GM23338 (cell line): ENCODE measurements at regions not wholly inside any gene's neighbourhood (a gene's known extent, or its start where the extent isn't known, plus 50 kb on each side); places are given as distances from the start of the nearest gene placed in this dataset.

Source experiments
- ATAC-seq: fragments of 200-7000 bp; cut with Tn5 transposase; 3 replicates; pipeline ENCODE4 v1.9.1; 2020
- DNase-seq: peaks from one replicate; pipeline ENCODE4 v3.0.0-alpha.2; 2015; ENCODE audit warnings: low spot score
- H2AFZ ChIP-seq: fragments of 200-600 bp; sonication (generic); 2 replicates; pipeline ENCODE4 v1.8.0; 2016; ENCODE audit warnings: antibody characterized with exemption, mild to moderate bottlenecking, moderate library complexity
- H3F3A ChIP-seq: fragments of 200-600 bp; sonication (generic); replicated peaks from 2 replicates; pipeline ENCODE4 v1.8.0; 2017; ENCODE audit warnings: antibody characterized with exemption, mixed run types, low read depth
- H3K27ac ChIP-seq: fragments of 200-600 bp; sonication (generic); 2 replicates; pipeline ENCODE4 v1.6.1; 2016; ENCODE audit warnings: low read depth
- H3K27me3 ChIP-seq: fragments of 200-600 bp; sonication (generic); 2 replicates; pipeline ENCODE4 v1.8.0; 2016; ENCODE audit warnings: mild to moderate bottlenecking, mixed run types, moderate library complexity; ENCODE audit not compliant: insufficient read depth
- H3K36me3 ChIP-seq: fragments of 200-600 bp; sonication (generic); 2 replicates; pipeline ENCODE4 v1.8.0; 2016; ENCODE audit warnings: mild to moderate bottlenecking; ENCODE audit not compliant: insufficient read depth
- H3K4me1 ChIP-seq: fragments of 200-600 bp; sonication (generic); 2 replicates; pipeline ENCODE4 v1.8.0; 2016; ENCODE audit warnings: mild to moderate bottlenecking, moderate library complexity; ENCODE audit not compliant: insufficient read depth
- H3K4me2 ChIP-seq: fragments of 200-600 bp; sonication (generic); 2 replicates; pipeline ENCODE4 v1.7.1; 2017; ENCODE audit warnings: mixed run types
- H3K4me3 ChIP-seq: fragments of 200-600 bp; sonication (generic); 2 replicates; pipeline ENCODE4 v1.6.1; 2016; ENCODE audit warnings: mixed run types
- H3K79me2 ChIP-seq: fragments of 200-600 bp; sonication (generic); replicated peaks from 2 replicates; pipeline ENCODE4 v1.8.0; 2017; ENCODE audit warnings: mild to moderate bottlenecking; ENCODE audit not compliant: insufficient read depth
- H3K9me2 ChIP-seq: fragments of 200-600 bp; sonication (generic); 2 replicates; pipeline ENCODE4 v1.8.0; 2017; ENCODE audit not compliant: insufficient read depth
- H4K20me1 ChIP-seq: fragments of 200-600 bp; sonication (generic); replicated peaks from 2 replicates; pipeline ENCODE4 v1.8.0; 2017; ENCODE audit warnings: mild to moderate bottlenecking; ENCODE audit not compliant: insufficient read depth
- H3K27ac Mint-ChIP-seq: 2 replicates; pipeline ENCODE4 v1.8.0; 2020; ENCODE audit warnings: inconsistent platforms, mild to moderate bottlenecking, moderate library complexity, mixed read lengths
- H3K27me3 Mint-ChIP-seq: 3 replicates; pipeline ENCODE4 v1.8.0; 2022; ENCODE audit warnings: low read depth, mild to moderate bottlenecking, moderate library complexity, mixed read lengths, inconsistent platforms; ENCODE audit not compliant: insufficient read depth, poor library complexity
- H3K36me3 Mint-ChIP-seq: 3 replicates; pipeline ENCODE4 v1.8.0; 2021; ENCODE audit warnings: low read depth, mild to moderate bottlenecking, inconsistent platforms, moderate library complexity, mixed read lengths
- H3K4me1 Mint-ChIP-seq: 3 replicates; pipeline ENCODE4 v1.8.0; 2020; ENCODE audit warnings: mild to moderate bottlenecking, inconsistent platforms, mixed read lengths
- H3K4me3 Mint-ChIP-seq: 3 replicates; pipeline ENCODE4 v1.8.0; 2021; ENCODE audit warnings: moderate library complexity, mild to moderate bottlenecking, inconsistent platforms, mixed read lengths
- H3K9me3 Mint-ChIP-seq: 3 replicates; pipeline ENCODE4 v1.8.0; 2020; ENCODE audit warnings: moderate library complexity, mild to moderate bottlenecking, inconsistent platforms, mixed read lengths
- ETS1 ChIP-seq: IDR thresholded peaks from 2 replicates; pipeline ENCODE4 v1.6.1; 2016; ENCODE audit warnings: antibody characterized with exemption
- JUNB ChIP-seq: IDR thresholded peaks from one replicate; pipeline ENCODE4 v1.6.1; 2016; ENCODE audit warnings: antibody characterized with exemption; ENCODE audit not compliant: unreplicated experiment
- REST ChIP-seq: IDR thresholded peaks from one replicate; pipeline ENCODE4 v1.6.1; 2018; ENCODE audit warnings: antibody characterized with exemption; ENCODE audit not compliant: unreplicated experiment
- STAT1 ChIP-seq: IDR thresholded peaks from one replicate; pipeline ENCODE4 v1.6.1; 2016; ENCODE audit warnings: antibody characterized with exemption; ENCODE audit not compliant: unreplicated experiment
- ZNF331 ChIP-seq: fragments of 250-450 bp; sonication (Bioruptor Pico); IDR thresholded peaks from 2 replicates; pipeline ENCODE4 v1.5.0; 2020; ENCODE audit warnings: low read depth, mild to moderate bottlenecking, moderate library complexity
- ZNF462 ChIP-seq: fragments of 250-450 bp; sonication (Bioruptor Pico); IDR thresholded peaks from 2 replicates; pipeline ENCODE4 v1.5.0; 2020; ENCODE audit warnings: mild to moderate bottlenecking, moderate library complexity

GRCh38 chr15:62867844-62868243 lies 174.7 kb upstream of the TPM1 start:
- ATAC-seq: no peak
- no peak overlapping the region for H3K27ac Mint-ChIP-seq
- TF ChIP-seq ETS1 (no peak), JUNB (no peak), ZNF331 (CRISPR knock-in tag) (no peak), ZNF462 (CRISPR knock-in tag) (no peak), STAT1 (no peak), REST (no peak)

More at GRCh38 chr15:62867844-62868243, 174.7 kb upstream of the TPM1 start:
- Mint-ChIP-seq H3K36me3 (no peaks in the 10 kb centered on the region), H3K4me3 (no peak overlapping the region), H3K4me1 (no peaks in the 10 kb centered on the region; the same call in 2 of the 3 replicates), H3K27me3 (no peaks in the 10 kb centered on the region), H3K9me3 (peaks cover 6% of the 10 kb centered on the region; the same call in 2 of the 3 replicates)
- H3K4me2 ChIP-seq: no peak overlapping the region
- no peaks in the 10 kb centered on the region for H4K20me1 ChIP-seq
- H3K4me1 ChIP-seq: no peaks in the 10 kb centered on the region
- no peaks in the 10 kb centered on the region for H3K36me3 ChIP-seq
- no peaks in the 10 kb centered on the region for H3K79me2 ChIP-seq
- peak overlapping the region; percentile 52; the same call in 1 of the 2 replicates for H2AFZ ChIP-seq
- H3K27me3 ChIP-seq: no peaks in the 10 kb centered on the region
- H3K4me3 ChIP-seq: no peak overlapping the region
- H3K27ac ChIP-seq: no peak overlapping the region
- no peaks in the 10 kb centered on the region for H3K9me2 ChIP-seq
- H3F3A ChIP-seq: no peaks in the 10 kb centered on the region
- DNase-seq: no peak
